ENCODE measurements at regions not wholly inside any gene's neighbourhood (a gene's known extent, or its start where the extent isn't known, plus 50 kb on each side); places are given as distances from the start of the nearest gene placed in this dataset.

DNA sequence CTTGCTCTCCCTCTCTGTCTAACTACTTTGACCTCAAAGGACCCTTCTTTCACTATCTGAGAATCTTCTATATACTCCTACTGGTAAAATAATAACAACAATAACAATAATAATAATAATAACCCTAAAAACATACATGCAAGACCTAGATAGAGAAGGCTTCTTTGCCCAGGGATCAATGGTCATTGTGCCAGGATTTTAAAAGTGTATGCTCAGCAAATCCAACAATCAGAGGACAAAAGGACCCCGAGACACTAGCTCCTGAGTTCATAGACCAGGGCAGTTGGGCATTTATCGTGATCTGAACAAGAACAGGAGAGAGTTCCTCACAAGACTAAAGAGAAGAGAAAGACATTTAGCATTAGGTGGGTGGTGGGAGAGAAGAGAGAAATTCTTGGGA is 358.5 kb downstream of the DAD1 start:
- TF ChIP-seq, protein P1, sequence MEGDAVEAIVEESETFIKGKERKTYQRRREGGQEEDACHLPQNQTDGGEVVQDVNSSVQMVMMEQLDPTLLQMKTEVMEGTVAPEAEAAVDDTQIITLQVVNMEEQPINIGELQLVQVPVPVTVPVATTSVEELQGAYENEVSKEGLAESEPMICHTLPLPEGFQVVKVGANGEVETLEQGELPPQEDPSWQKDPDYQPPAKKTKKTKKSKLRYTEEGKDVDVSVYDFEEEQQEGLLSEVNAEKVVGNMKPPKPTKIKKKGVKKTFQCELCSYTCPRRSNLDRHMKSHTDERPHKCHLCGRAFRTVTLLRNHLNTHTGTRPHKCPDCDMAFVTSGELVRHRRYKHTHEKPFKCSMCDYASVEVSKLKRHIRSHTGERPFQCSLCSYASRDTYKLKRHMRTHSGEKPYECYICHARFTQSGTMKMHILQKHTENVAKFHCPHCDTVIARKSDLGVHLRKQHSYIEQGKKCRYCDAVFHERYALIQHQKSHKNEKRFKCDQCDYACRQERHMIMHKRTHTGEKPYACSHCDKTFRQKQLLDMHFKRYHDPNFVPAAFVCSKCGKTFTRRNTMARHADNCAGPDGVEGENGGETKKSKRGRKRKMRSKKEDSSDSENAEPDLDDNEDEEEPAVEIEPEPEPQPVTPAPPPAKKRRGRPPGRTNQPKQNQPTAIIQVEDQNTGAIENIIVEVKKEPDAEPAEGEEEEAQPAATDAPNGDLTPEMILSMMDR (IDR thresholded peaks at IDR 0.05 in 8 of 11, conservative IDR thresholded peaks at IDR 0.05 in 3 of 11): no peak
- TF ChIP-seq POLR2A (IDR thresholded peaks at IDR 0.05): no peak
